ENCODE measurements at regions not wholly inside any gene's neighbourhood (a gene's known extent, or its start where the extent isn't known, plus 50 kb on each side); places are given as distances from the start of the nearest gene placed in this dataset.

DNA sequence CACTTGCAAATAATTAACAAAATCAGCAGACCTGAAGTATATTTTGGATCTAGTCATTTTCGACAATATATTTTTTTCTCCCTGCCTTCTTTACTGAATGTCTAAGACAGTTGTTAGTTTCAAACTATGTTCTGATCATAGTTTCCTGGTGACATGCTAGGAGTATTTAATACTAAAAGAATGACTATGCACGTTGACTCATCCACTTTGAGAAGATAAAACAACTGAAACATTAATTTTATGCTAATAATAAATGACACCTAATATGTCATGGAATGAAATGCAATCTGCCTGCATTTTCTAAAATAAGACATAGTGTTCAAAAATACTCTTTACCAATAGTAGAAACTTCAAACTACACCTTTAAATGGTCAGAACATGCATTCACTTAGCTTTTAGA is 2123.7 kb upstream of the C9orf72 start:
- Histone ChIP-seq H2AFZ (ENCODE audit: low read depth, low read length, poor library complexity, severe bottlenecking) (no peak overlapping the region), H3K27me3 (ENCODE audit: insufficient read depth, low read length) (no peaks in the 10 kb centered on the region), H4K20me1 (ENCODE audit: insufficient read depth) (no peaks in the 10 kb centered on the region), H3K4me1 (ENCODE audit: control insufficient read depth in 1 of 2, insufficient read depth in 2 of 2, low read length in 2 of 2) (no peaks in the 10 kb centered on the region), H3K9me3 (ENCODE audit: control insufficient read depth in 1 of 2, insufficient read depth in 1 of 2, low read depth in 1 of 2, low read length in 2 of 2) (no peaks in the 10 kb centered on the region), H3K79me2 (ENCODE audit: insufficient read depth, low read length) (no peaks in the 10 kb centered on the region), H3K9me2 (ENCODE audit: insufficient read depth) (no peaks in the 10 kb centered on the region; the same call in 1 of the 2 replicates), H3K9ac (ENCODE audit: low read length) (no peak overlapping the region), H3K36me3 (ENCODE audit: control insufficient read depth in 1 of 2, insufficient read depth in 2 of 2, low read length in 2 of 2) (no peaks in the 10 kb centered on the region), H3K27ac (ENCODE audit: low read depth, low read length) (no peak overlapping the region), H3K4me2 (ENCODE audit: low read length) (no peak overlapping the region), H3K4me3 (replicated peaks in 1 of 2; ENCODE audit: low read depth in 1 of 2, low read length in 2 of 2) (no peak overlapping the region)
- ChIA-PET POLR2A (no interaction called here), RAD21 (ENCODE audit: low non-redundant PET in 1 of 2, low total read pairs in 2 of 2, uncharacterized antibody in 2 of 2, unreplicated experiment in 2 of 2) (no interaction called here), CTCF (no interaction called here)
- DNase-seq (ENCODE audit: low read depth, low spot score) (no peak), ATAC-seq (no peak)
- intact Hi-C loops (cut with micrococcal nuclease): loop anchor here (10.0 kb wide), 2 partner anchors 812 to 922 kb away; no protein-coding TSS in a partner anchor
- TF ChIP-seq RAD21 (IDR thresholded peaks at IDR 0.05; ENCODE audit: low read depth) (no peak), POLR2AphosphoS5 (IDR thresholded peaks at IDR 0.05; ENCODE audit: low read depth, low read length) (no peak), EZH2phosphoT487 (IDR thresholded peaks at IDR 0.05; ENCODE audit: borderline replicate concordance) (no peak), CBX3 (IDR thresholded peaks at IDR 0.05; ENCODE audit: low read depth) (no peak), ZNF274 (IDR thresholded peaks at IDR 0.05; ENCODE audit: low read depth, low read length) (no peak), ZFX (IDR thresholded peaks at IDR 0.05) (no peak), CEBPB (IDR thresholded peaks at IDR 0.05; ENCODE audit: low read depth) (no peak), SP1 (IDR thresholded peaks at IDR 0.05; ENCODE audit: low read depth) (no peak), JUND (IDR thresholded peaks at IDR 0.05) (no peak), ELF1 (IDR thresholded peaks at IDR 0.05; ENCODE audit: borderline replicate concordance, low read depth) (no peak), TCF7L2 (IDR thresholded peaks at IDR 0.05; ENCODE audit: borderline replicate concordance, extremely low read depth, insufficient read depth, insufficient read length) (no peak), FOSL1 (IDR thresholded peaks at IDR 0.05; ENCODE audit: low read depth) (no peak), SRF (IDR thresholded peaks at IDR 0.05; ENCODE audit: low read depth) (no peak), YY1 (IDR thresholded peaks at IDR 0.05; ENCODE audit: extremely low read depth, insufficient replicate concordance, low read depth, low read length) (no peak), EZH2 (IDR thresholded peaks at IDR 0.05) (no peak), SIN3A (IDR thresholded peaks at IDR 0.05; ENCODE audit: low read depth) (no peak)
- TF ChIP-seq, protein P1, sequence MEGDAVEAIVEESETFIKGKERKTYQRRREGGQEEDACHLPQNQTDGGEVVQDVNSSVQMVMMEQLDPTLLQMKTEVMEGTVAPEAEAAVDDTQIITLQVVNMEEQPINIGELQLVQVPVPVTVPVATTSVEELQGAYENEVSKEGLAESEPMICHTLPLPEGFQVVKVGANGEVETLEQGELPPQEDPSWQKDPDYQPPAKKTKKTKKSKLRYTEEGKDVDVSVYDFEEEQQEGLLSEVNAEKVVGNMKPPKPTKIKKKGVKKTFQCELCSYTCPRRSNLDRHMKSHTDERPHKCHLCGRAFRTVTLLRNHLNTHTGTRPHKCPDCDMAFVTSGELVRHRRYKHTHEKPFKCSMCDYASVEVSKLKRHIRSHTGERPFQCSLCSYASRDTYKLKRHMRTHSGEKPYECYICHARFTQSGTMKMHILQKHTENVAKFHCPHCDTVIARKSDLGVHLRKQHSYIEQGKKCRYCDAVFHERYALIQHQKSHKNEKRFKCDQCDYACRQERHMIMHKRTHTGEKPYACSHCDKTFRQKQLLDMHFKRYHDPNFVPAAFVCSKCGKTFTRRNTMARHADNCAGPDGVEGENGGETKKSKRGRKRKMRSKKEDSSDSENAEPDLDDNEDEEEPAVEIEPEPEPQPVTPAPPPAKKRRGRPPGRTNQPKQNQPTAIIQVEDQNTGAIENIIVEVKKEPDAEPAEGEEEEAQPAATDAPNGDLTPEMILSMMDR (IDR thresholded peaks at IDR 0.05 in 2 of 3, conservative IDR thresholded peaks at IDR 0.05 in 1 of 3; ENCODE audit: borderline replicate concordance in 1 of 3, insufficient read depth in 1 of 3, low read depth in 2 of 3, low read length in 2 of 3): no peak
- TF ChIP-seq, protein P2, sequence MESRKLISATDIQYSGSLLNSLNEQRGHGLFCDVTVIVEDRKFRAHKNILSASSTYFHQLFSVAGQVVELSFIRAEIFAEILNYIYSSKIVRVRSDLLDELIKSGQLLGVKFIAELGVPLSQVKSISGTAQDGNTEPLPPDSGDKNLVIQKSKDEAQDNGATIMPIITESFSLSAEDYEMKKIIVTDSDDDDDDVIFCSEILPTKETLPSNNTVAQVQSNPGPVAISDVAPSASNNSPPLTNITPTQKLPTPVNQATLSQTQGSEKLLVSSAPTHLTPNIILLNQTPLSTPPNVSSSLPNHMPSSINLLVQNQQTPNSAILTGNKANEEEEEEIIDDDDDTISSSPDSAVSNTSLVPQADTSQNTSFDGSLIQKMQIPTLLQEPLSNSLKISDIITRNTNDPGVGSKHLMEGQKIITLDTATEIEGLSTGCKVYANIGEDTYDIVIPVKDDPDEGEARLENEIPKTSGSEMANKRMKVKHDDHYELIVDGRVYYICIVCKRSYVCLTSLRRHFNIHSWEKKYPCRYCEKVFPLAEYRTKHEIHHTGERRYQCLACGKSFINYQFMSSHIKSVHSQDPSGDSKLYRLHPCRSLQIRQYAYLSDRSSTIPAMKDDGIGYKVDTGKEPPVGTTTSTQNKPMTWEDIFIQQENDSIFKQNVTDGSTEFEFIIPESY (IDR thresholded peaks at IDR 0.05; ENCODE audit: extremely low read depth, insufficient replicate concordance, low read length): no peak
- TF ChIP-seq, protein P3, sequence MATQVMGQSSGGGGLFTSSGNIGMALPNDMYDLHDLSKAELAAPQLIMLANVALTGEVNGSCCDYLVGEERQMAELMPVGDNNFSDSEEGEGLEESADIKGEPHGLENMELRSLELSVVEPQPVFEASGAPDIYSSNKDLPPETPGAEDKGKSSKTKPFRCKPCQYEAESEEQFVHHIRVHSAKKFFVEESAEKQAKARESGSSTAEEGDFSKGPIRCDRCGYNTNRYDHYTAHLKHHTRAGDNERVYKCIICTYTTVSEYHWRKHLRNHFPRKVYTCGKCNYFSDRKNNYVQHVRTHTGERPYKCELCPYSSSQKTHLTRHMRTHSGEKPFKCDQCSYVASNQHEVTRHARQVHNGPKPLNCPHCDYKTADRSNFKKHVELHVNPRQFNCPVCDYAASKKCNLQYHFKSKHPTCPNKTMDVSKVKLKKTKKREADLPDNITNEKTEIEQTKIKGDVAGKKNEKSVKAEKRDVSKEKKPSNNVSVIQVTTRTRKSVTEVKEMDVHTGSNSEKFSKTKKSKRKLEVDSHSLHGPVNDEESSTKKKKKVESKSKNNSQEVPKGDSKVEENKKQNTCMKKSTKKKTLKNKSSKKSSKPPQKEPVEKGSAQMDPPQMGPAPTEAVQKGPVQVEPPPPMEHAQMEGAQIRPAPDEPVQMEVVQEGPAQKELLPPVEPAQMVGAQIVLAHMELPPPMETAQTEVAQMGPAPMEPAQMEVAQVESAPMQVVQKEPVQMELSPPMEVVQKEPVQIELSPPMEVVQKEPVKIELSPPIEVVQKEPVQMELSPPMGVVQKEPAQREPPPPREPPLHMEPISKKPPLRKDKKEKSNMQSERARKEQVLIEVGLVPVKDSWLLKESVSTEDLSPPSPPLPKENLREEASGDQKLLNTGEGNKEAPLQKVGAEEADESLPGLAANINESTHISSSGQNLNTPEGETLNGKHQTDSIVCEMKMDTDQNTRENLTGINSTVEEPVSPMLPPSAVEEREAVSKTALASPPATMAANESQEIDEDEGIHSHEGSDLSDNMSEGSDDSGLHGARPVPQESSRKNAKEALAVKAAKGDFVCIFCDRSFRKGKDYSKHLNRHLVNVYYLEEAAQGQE (IDR thresholded peaks at IDR 0.05; ENCODE audit: low read depth): no peak
- TF ChIP-seq, protein P4, sequence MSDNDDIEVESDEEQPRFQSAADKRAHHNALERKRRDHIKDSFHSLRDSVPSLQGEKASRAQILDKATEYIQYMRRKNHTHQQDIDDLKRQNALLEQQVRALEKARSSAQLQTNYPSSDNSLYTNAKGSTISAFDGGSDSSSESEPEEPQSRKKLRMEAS (IDR thresholded peaks at IDR 0.05): no peak
- BruUV-seq (replicated peaks): no TSS peak
